PC-3 (cell line): ENCODE measurements at regions not wholly inside any gene's neighbourhood (a gene's known extent, or its start where the extent isn't known, plus 50 kb on each side); places are given as distances from the start of the nearest gene placed in this dataset.

Source experiments
- CTCF ChIP-seq: fragments of 300-600 bp; sonication (generic); conservative IDR thresholded peaks from 2 replicates; pipeline ENCODE4 v1.5.1; 2017; ENCODE audit warnings: antibody characterized with exemption, low read depth, mild to moderate bottlenecking, low read length
- EZH2 ChIP-seq: fragments of 300-600 bp; sonication (generic); IDR thresholded peaks from one replicate; pipeline ENCODE4 v1.6.1; 2017; ENCODE audit warnings: antibody characterized with exemption, mild to moderate bottlenecking, low read length; ENCODE audit not compliant: unreplicated experiment
- EZH2phosphoT487 ChIP-seq: fragments of 300-600 bp; sonication (generic); IDR thresholded peaks from 2 replicates; pipeline ENCODE4 v1.6.1; 2018; ENCODE audit warnings: mild to moderate bottlenecking, antibody characterized with exemption, low read length, borderline replicate concordance

GRCh38 chr6:84448331-84448730, 220.9 kb upstream of the CEP162 start:
- TF ChIP-seq CTCF (no peak), EZH2 (no peak), EZH2phosphoT487 (no peak)
